ENCODE measurements at regions not wholly inside any gene's neighbourhood (a gene's known extent, or its start where the extent isn't known, plus 50 kb on each side); places are given as distances from the start of the nearest gene placed in this dataset.

- Histone ChIP-seq H3K79me2 (ENCODE audit: control insufficient read depth, low read length) (no peaks in the 10 kb centered on the region), H3K4me2 (ENCODE audit: low read length) (no peak overlapping the region), H3K9me3 (ENCODE audit: control insufficient read depth, insufficient read depth, low read length) (no peaks in the 10 kb centered on the region; the same call in 1 of the 2 replicates), H3K27me3 (ENCODE audit: control insufficient read depth, low read length) (no peaks in the 10 kb centered on the region), H3K27ac (ENCODE audit: low read depth, low read length) (no peak overlapping the region), H3F3A (ENCODE audit: control insufficient read depth, insufficient read depth) (no peaks in the 10 kb centered on the region), H3K36me3 (ENCODE audit: control insufficient read depth, low read length) (no peaks in the 10 kb centered on the region), H3K9me2 (replicated peaks; ENCODE audit: control insufficient read depth, low read length) (no peaks in the 10 kb centered on the region), H4K20me1 (ENCODE audit: control insufficient read depth, insufficient read depth, low read depth, low read length) (no peaks in the 10 kb centered on the region), H3K4me1 (ENCODE audit: control insufficient read depth, low read length) (no peaks in the 10 kb centered on the region), H3K4me3 (ENCODE audit: low read length) (no peak overlapping the region)
- TF ChIP-seq EZH2phosphoT487 (IDR thresholded peaks at IDR 0.05; ENCODE audit: borderline replicate concordance, low read length) (no peak), CTCF (IDR thresholded peaks at IDR 0.05; ENCODE audit: low read depth, low read length, poor library complexity, severe bottlenecking) (no peak)
These were observed 389.2 kb upstream of the KLF6 start for GRCh38 chr10:4174197-4174596.

- Histone ChIP-seq H3K27me3 (ENCODE audit: control insufficient read depth, low read length) (no peaks in the 10 kb centered on the region), H3K9me3 (ENCODE audit: control insufficient read depth, insufficient read depth, low read length) (no peaks in the 10 kb centered on the region; the same call in 1 of the 2 replicates), H3K79me2 (ENCODE audit: control insufficient read depth, low read length) (no peaks in the 10 kb centered on the region), H3K4me1 (ENCODE audit: control insufficient read depth, low read length) (no peaks in the 10 kb centered on the region), H4K20me1 (ENCODE audit: control insufficient read depth, insufficient read depth, low read depth, low read length) (no peaks in the 10 kb centered on the region), H3K4me3 (ENCODE audit: low read length) (no peak overlapping the region), H3K36me3 (ENCODE audit: control insufficient read depth, low read length) (no peaks in the 10 kb centered on the region), H3K9me2 (replicated peaks; ENCODE audit: control insufficient read depth, low read length) (no peaks in the 10 kb centered on the region), H3K27ac (ENCODE audit: low read depth, low read length) (no peak overlapping the region), H3K4me2 (ENCODE audit: low read length) (no peak overlapping the region), H3F3A (ENCODE audit: control insufficient read depth, insufficient read depth) (no peaks in the 10 kb centered on the region)
- TF ChIP-seq CTCF (IDR thresholded peaks at IDR 0.05; ENCODE audit: low read depth, low read length, poor library complexity, severe bottlenecking), result no peak
- TF ChIP-seq EZH2phosphoT487 (IDR thresholded peaks at IDR 0.05; ENCODE audit: borderline replicate concordance, low read length), result no peak
These were observed 385.8 kb upstream of the KLF6 start for GRCh38 chr10:4170633-4171314.

GRCh38 chr10:4170181-4170580 is 385.2 kb upstream of the KLF6 start:
- Histone ChIP-seq H3K4me3 (ENCODE audit: low read length) (no peak overlapping the region), H3K4me1 (ENCODE audit: control insufficient read depth, low read length) (no peaks in the 10 kb centered on the region), H3K27ac (ENCODE audit: low read depth, low read length) (no peak overlapping the region), H4K20me1 (ENCODE audit: control insufficient read depth, insufficient read depth, low read depth, low read length) (no peaks in the 10 kb centered on the region), H3K4me2 (ENCODE audit: low read length) (no peak overlapping the region), H3K9me2 (replicated peaks; ENCODE audit: control insufficient read depth, low read length) (no peaks in the 10 kb centered on the region), H3K9me3 (ENCODE audit: control insufficient read depth, insufficient read depth, low read length) (no peaks in the 10 kb centered on the region; the same call in 1 of the 2 replicates), H3K36me3 (ENCODE audit: control insufficient read depth, low read length) (no peaks in the 10 kb centered on the region), H3F3A (ENCODE audit: control insufficient read depth, insufficient read depth) (no peaks in the 10 kb centered on the region), H3K79me2 (ENCODE audit: control insufficient read depth, low read length) (no peaks in the 10 kb centered on the region), H3K27me3 (ENCODE audit: control insufficient read depth, low read length) (no peaks in the 10 kb centered on the region)
- TF ChIP-seq CTCF (IDR thresholded peaks at IDR 0.05; ENCODE audit: low read depth, low read length, poor library complexity, severe bottlenecking), result no peak
- TF ChIP-seq EZH2phosphoT487 (IDR thresholded peaks at IDR 0.05; ENCODE audit: borderline replicate concordance, low read length), result no peak
